ENCODE measurements at regions not wholly inside any gene's neighbourhood (a gene's known extent, or its start where the extent isn't known, plus 50 kb on each side); places are given as distances from the start of the nearest gene placed in this dataset.
"Not testable (repeated sequence)": the region's sequence is repeated elsewhere in the genome, so short reads cannot be mapped to it uniquely, and the experiment has no call there.

GRCh38 chr22:11582048-11582447, 3945.9 kb upstream of the OR11H1 start:
- not testable (repeated sequence) for H3K4me3 ChIP-seq (ENCODE audit: low read length in 2 of 2); H3K36me3 ChIP-seq (ENCODE audit: control insufficient read depth in 2 of 2, insufficient read depth in 2 of 2, low read length in 1 of 2); DNase-seq (ENCODE audit: low read depth in 6 of 9, low spot score in 9 of 9); H3K27me3 ChIP-seq (ENCODE audit: control insufficient read depth in 2 of 2, insufficient read depth in 1 of 2, low read length in 1 of 2); H3K4me1 ChIP-seq (ENCODE audit: control insufficient read depth in 2 of 2, insufficient read depth in 2 of 2, low read length in 2 of 2); H3K27ac ChIP-seq (ENCODE audit: low read depth in 1 of 2, low read length in 1 of 2)
- 62% methylated on average over 4 of the region's 4 CpGs for WGBS
- H3K9me3 ChIP-seq (ENCODE audit: control insufficient read depth in 2 of 2, insufficient read depth in 1 of 2, low read length in 1 of 2): peaks cover 2 to 17% of the 10 kb centered on the region in 2 donors

GRCh38 chr22:11584231-11584630, 3943.8 kb upstream of the OR11H1 start:
- WGBS: 46% methylated on average over 4 of the region's 4 CpGs
- DNase-seq (ENCODE audit: low read depth in 6 of 9, low spot score in 9 of 9); H3K36me3 ChIP-seq (ENCODE audit: control insufficient read depth in 2 of 2, insufficient read depth in 2 of 2, low read length in 1 of 2): not testable (repeated sequence)

GRCh38 chr22:11594552-11594951, 3933.4 kb upstream of the OR11H1 start:
- peaks cover 12 to 23% of the 10 kb centered on the region in 2 donors for H3K9me3 ChIP-seq (ENCODE audit: control insufficient read depth in 2 of 2, insufficient read depth in 1 of 2, low read length in 1 of 2)
- not testable (repeated sequence) for H3K4me1 ChIP-seq (ENCODE audit: control insufficient read depth in 2 of 2, insufficient read depth in 2 of 2, low read length in 2 of 2); DNase-seq (ENCODE audit: low read depth in 6 of 9, low spot score in 9 of 9); H3K27ac ChIP-seq (ENCODE audit: low read depth in 1 of 2, low read length in 1 of 2); H3K4me3 ChIP-seq (ENCODE audit: low read length in 2 of 2); H3K36me3 ChIP-seq (ENCODE audit: control insufficient read depth in 2 of 2, insufficient read depth in 2 of 2, low read length in 1 of 2); H3K27me3 ChIP-seq (ENCODE audit: control insufficient read depth in 2 of 2, insufficient read depth in 1 of 2, low read length in 1 of 2)
- WGBS: 67% methylated on average over 4 of the region's 4 CpGs

More at GRCh38 chr22:11584231-11584630, 3943.8 kb upstream of the OR11H1 start:
- not testable (repeated sequence) for H3K27ac ChIP-seq (ENCODE audit: low read depth in 1 of 2, low read length in 1 of 2); H3K27me3 ChIP-seq (ENCODE audit: control insufficient read depth in 2 of 2, insufficient read depth in 1 of 2, low read length in 1 of 2); H3K4me1 ChIP-seq (ENCODE audit: control insufficient read depth in 2 of 2, insufficient read depth in 2 of 2, low read length in 2 of 2); H3K4me3 ChIP-seq (ENCODE audit: low read length in 2 of 2); H3K9me3 ChIP-seq (ENCODE audit: control insufficient read depth in 2 of 2, insufficient read depth in 1 of 2, low read length in 1 of 2)

GRCh38 chr22:11597666-11598358, 3930.2 kb upstream of the OR11H1 start:
- 85% methylated on average over 33 of the region's 33 CpGs for WGBS
- peaks cover 21 to 42% of the 10 kb centered on the region in 2 donors for H3K9me3 ChIP-seq (ENCODE audit: control insufficient read depth in 2 of 2, insufficient read depth in 1 of 2, low read length in 1 of 2)
- H3K27ac ChIP-seq (ENCODE audit: low read depth in 1 of 2, low read length in 1 of 2); H3K4me1 ChIP-seq (ENCODE audit: control insufficient read depth in 2 of 2, insufficient read depth in 2 of 2, low read length in 2 of 2); H3K4me3 ChIP-seq (ENCODE audit: low read length in 2 of 2); DNase-seq (ENCODE audit: low read depth in 6 of 9, low spot score in 9 of 9); H3K36me3 ChIP-seq (ENCODE audit: control insufficient read depth in 2 of 2, insufficient read depth in 2 of 2, low read length in 1 of 2); H3K27me3 ChIP-seq (ENCODE audit: control insufficient read depth in 2 of 2, insufficient read depth in 1 of 2, low read length in 1 of 2): not testable (repeated sequence)

- no peak overlapping the region for H3K4me3 ChIP-seq (ENCODE audit: low read length in 2 of 2)
- H3K36me3 ChIP-seq (ENCODE audit: control insufficient read depth in 2 of 2, insufficient read depth in 2 of 2, low read length in 1 of 2): no peaks in the 10 kb centered on the region
- no peaks in the 10 kb centered on the region for H3K27me3 ChIP-seq (ENCODE audit: control insufficient read depth in 2 of 2, insufficient read depth in 1 of 2, low read length in 1 of 2)
- H3K9me3 ChIP-seq (ENCODE audit: control insufficient read depth in 2 of 2, insufficient read depth in 1 of 2, low read length in 1 of 2): peaks cover 22 to 42% of the 10 kb centered on the region in 2 donors
- H3K4me1 ChIP-seq (ENCODE audit: control insufficient read depth in 2 of 2, insufficient read depth in 2 of 2, low read length in 2 of 2): no peaks in the 10 kb centered on the region
- 90% methylated on average over 44 of the region's 44 CpGs for WGBS
- DNase-seq (ENCODE audit: low read depth in 6 of 9, low spot score in 9 of 9): no peak
- no peak overlapping the region for H3K27ac ChIP-seq (ENCODE audit: low read depth in 1 of 2, low read length in 1 of 2)
These were observed 3929.2 kb upstream of the OR11H1 start for GRCh38 chr22:11598492-11599440.

- H3K4me1 ChIP-seq (ENCODE audit: control insufficient read depth in 2 of 2, insufficient read depth in 2 of 2, low read length in 2 of 2); H3K27ac ChIP-seq (ENCODE audit: low read depth in 1 of 2, low read length in 1 of 2); H3K4me3 ChIP-seq (ENCODE audit: low read length in 2 of 2); H3K27me3 ChIP-seq (ENCODE audit: control insufficient read depth in 2 of 2, insufficient read depth in 1 of 2, low read length in 1 of 2); H3K36me3 ChIP-seq (ENCODE audit: control insufficient read depth in 2 of 2, insufficient read depth in 2 of 2, low read length in 1 of 2); DNase-seq (ENCODE audit: low read depth in 6 of 9, low spot score in 9 of 9): not testable (repeated sequence)
- 92% methylated on average over 19 of the region's 19 CpGs for WGBS
- H3K9me3 ChIP-seq (ENCODE audit: control insufficient read depth in 2 of 2, insufficient read depth in 1 of 2, low read length in 1 of 2): peaks cover 22 to 42% of the 10 kb centered on the region in 2 donors
These were observed 3928.5 kb upstream of the OR11H1 start for GRCh38 chr22:11599456-11599855.

- H3K36me3 ChIP-seq (ENCODE audit: control insufficient read depth in 2 of 2, insufficient read depth in 2 of 2, low read length in 1 of 2); H3K4me3 ChIP-seq (ENCODE audit: low read length in 2 of 2); H3K4me1 ChIP-seq (ENCODE audit: control insufficient read depth in 2 of 2, insufficient read depth in 2 of 2, low read length in 2 of 2); DNase-seq (ENCODE audit: low read depth in 6 of 9, low spot score in 9 of 9); H3K27me3 ChIP-seq (ENCODE audit: control insufficient read depth in 2 of 2, insufficient read depth in 1 of 2, low read length in 1 of 2); H3K27ac ChIP-seq (ENCODE audit: low read depth in 1 of 2, low read length in 1 of 2): not testable (repeated sequence)
- WGBS: 90% methylated on average over 23 of the region's 23 CpGs
- peaks cover 24 to 42% of the 10 kb centered on the region in 2 donors for H3K9me3 ChIP-seq (ENCODE audit: control insufficient read depth in 2 of 2, insufficient read depth in 1 of 2, low read length in 1 of 2)
These were observed 3927.8 kb upstream of the OR11H1 start for GRCh38 chr22:11600161-11600560.

- not testable (repeated sequence) for H3K27me3 ChIP-seq (ENCODE audit: control insufficient read depth in 2 of 2, insufficient read depth in 1 of 2, low read length in 1 of 2); H3K27ac ChIP-seq (ENCODE audit: low read depth in 1 of 2, low read length in 1 of 2); H3K36me3 ChIP-seq (ENCODE audit: control insufficient read depth in 2 of 2, insufficient read depth in 2 of 2, low read length in 1 of 2); H3K4me1 ChIP-seq (ENCODE audit: control insufficient read depth in 2 of 2, insufficient read depth in 2 of 2, low read length in 2 of 2); H3K4me3 ChIP-seq (ENCODE audit: low read length in 2 of 2); DNase-seq (ENCODE audit: low read depth in 6 of 9, low spot score in 9 of 9)
- WGBS: 88% methylated on average over 59 of the region's 59 CpGs
- H3K9me3 ChIP-seq (ENCODE audit: control insufficient read depth in 2 of 2, insufficient read depth in 1 of 2, low read length in 1 of 2): peaks cover 28 to 52% of the 10 kb centered on the region in 2 donors
These were observed 3926.8 kb upstream of the OR11H1 start for GRCh38 chr22:11600896-11601890.
